HUES48 (cell line): ENCODE measurements at regions not wholly inside any gene's neighbourhood (a gene's known extent, or its start where the extent isn't known, plus 50 kb on each side); places are given as distances from the start of the nearest gene placed in this dataset.
"Not testable (repeated sequence)": the region's sequence is repeated elsewhere in the genome, so short reads cannot be mapped to it uniquely, and the experiment has no call there.

ENCODE experiments used
- H3K27ac ChIP-seq: one replicate; pipeline ENCODE4 v1.7.0; 2013; ENCODE audit warnings: low read depth, low read length, inconsistent platforms
- H3K27me3 ChIP-seq: 2 replicates; pipeline ENCODE4 v1.6.1; 2013; ENCODE audit warnings: mild to moderate bottlenecking, low read length; ENCODE audit not compliant: control insufficient read depth, insufficient read depth
- H3K36me3 ChIP-seq: 2 replicates; pipeline ENCODE4 v1.6.1; 2013; ENCODE audit warnings: low read length; ENCODE audit not compliant: control insufficient read depth, insufficient read depth
- H3K4me1 ChIP-seq: 2 replicates; pipeline ENCODE4 v1.6.1; 2013; ENCODE audit warnings: mild to moderate bottlenecking, low read length; ENCODE audit not compliant: control insufficient read depth, insufficient read depth
- H3K4me3 ChIP-seq: 2 replicates; pipeline ENCODE4 v1.5.1; 2013; ENCODE audit warnings: mild to moderate bottlenecking, low read depth, low read length
- H3K9ac ChIP-seq: 2 replicates; pipeline ENCODE4 v1.6.1; 2013; ENCODE audit warnings: mild to moderate bottlenecking, low read depth, low read length, moderate library complexity
- H3K9me3 ChIP-seq: 2 replicates; pipeline ENCODE4 v1.6.1; 2013; ENCODE audit warnings: low read length; ENCODE audit not compliant: control insufficient read depth, insufficient read depth

DNA sequence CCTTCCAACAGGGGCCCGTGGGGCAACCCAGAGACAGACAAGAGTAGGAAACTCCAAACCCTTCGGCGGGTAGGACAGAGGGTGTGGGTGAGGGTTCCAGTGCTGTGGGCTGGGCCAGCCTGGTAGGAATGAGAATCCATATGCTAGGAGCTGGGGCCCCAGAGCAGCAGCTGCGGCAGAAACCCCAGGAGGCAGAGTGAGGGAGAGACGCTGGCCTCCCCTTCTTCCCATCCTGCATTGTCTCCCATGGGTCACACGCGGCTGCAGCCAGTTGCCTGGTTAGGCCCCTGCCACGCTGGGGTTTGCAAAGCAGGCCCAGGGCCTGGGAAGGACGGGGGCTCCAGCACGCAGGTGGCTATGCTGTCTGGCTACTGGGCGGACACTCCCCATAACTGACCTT, 113.1 kb upstream of the CCZ1B start:
- not testable (repeated sequence) for H3K9me3 ChIP-seq, H3K27ac ChIP-seq, H3K4me1 ChIP-seq, H3K27me3 ChIP-seq, H3K4me3 ChIP-seq, H3K9ac ChIP-seq, H3K36me3 ChIP-seq

DNA sequence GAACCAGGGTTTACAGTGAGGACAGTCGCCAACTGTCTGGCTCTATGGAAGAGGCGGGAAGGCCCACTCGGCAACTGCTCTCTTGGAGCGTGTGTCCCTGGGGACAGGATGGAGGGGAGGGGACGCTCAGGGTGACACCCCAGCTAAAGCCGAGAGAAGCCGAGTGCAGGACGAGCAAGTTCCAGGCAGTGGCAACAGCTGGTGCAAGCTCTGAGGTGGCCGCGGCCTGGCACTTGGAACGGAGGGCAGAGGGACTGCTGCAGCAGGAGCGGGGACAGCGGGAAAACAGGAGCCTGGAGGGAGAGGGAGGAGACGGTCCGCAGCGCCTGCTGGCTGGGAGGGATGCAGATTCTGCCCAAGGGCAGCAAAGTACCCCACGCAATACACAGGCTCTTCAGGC, 113.8 kb upstream of the CCZ1B start:
- H3K9me3 ChIP-seq, H3K36me3 ChIP-seq, H3K9ac ChIP-seq, H3K4me3 ChIP-seq, H3K27me3 ChIP-seq, H3K4me1 ChIP-seq, H3K27ac ChIP-seq: not testable (repeated sequence)

DNA sequence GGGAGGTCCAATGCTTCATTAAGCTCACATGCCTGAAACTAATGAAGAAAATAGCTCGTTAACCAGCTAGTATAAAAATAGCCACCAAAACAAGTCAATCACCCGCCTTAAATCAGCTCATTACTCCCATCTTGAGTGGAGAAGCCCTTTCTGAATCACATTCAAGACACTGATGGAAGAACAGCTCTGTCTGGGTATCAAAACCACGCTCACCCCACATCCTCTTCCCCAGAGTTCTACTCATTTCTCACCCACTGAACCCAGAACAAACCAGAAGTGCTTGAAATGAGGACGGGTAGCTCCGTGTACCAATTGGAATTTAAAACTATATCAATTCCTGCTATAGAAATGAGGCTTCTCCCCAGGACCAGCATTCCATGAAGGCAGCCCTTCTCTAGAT, 120.8 kb upstream of the CCZ1B start:
- H3K9ac ChIP-seq, H3K36me3 ChIP-seq, H3K9me3 ChIP-seq, H3K27ac ChIP-seq, H3K27me3 ChIP-seq, H3K4me1 ChIP-seq, H3K4me3 ChIP-seq: not testable (repeated sequence)

DNA sequence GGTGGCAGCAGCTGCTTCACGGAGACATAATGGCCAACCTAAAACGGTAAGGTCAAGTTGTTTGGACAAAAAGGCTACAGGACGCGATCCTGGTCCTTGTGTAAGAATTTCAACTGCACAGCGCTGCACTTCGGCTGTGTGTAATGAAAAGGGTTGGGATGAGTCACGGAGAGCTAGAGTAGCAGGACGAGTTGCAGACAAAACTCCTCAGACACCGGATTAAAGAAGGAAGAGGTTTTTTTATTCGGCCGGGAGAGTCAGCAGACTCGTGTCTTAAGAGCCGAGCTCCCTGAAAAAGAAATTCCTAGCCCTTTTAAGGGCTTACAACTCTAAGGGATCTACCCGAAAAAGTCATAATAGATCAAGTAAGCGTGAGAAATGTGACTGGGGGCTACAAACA, 124.2 kb upstream of the CCZ1B start:
- H3K36me3 ChIP-seq, H3K9me3 ChIP-seq, H3K9ac ChIP-seq, H3K27me3 ChIP-seq, H3K27ac ChIP-seq, H3K4me3 ChIP-seq, H3K4me1 ChIP-seq: not testable (repeated sequence)

DNA sequence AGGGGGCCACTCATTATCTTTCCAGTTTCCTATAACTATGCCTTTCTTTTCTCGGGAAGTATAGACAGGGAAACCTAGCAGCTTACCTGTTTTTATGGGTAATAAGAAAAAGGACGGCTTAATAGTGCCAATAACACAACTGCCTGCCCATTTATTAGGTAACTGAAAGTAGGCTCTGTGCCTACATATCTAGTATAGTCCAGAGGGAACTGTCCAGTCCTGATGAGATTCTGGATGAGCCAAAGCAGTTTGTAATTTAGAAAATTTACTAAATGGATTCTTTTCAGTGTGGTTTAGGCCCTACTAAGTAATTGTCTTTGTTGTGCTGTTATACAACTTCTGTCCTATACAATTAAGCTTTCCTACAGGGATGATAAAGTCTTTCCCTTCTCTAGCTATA, 125.5 kb upstream of the CCZ1B start:
- not testable (repeated sequence) for H3K4me1 ChIP-seq, H3K4me3 ChIP-seq, H3K9ac ChIP-seq, H3K27me3 ChIP-seq, H3K27ac ChIP-seq, H3K9me3 ChIP-seq, H3K36me3 ChIP-seq

DNA sequence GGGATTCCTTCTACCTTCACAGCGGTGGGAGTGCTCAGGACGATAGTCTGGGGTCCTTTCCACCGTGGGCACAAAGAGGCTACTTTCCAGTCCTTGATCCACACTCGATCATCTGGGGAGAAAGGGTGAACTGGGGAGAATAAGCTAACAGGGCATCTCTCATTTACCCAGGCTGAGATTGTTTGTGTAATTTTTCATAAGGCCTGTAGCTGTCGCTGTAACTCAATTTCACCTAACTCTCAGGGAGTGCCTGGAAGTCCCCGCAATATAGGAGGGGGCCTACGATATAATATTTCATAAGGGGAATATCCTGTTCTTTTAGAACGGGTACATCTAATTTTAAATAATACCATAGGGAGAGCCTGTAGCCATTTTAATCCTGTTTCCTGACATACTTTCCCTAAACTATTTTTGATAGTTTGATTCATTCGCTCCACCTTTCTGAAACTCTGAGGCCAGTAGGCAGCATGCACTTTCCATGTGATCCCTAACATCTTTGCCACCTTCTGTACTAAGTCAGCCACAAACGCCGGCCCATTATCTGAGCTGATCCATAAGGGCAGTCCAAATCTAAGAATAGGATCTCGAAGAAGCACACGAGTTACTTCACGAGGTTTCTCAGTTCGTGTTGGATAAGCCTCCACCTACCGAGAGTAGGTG, 127.2 kb upstream of the CCZ1B start:
- not testable (repeated sequence) for H3K9ac ChIP-seq, H3K4me1 ChIP-seq, H3K27me3 ChIP-seq, H3K36me3 ChIP-seq, H3K27ac ChIP-seq, H3K4me3 ChIP-seq, H3K9me3 ChIP-seq

DNA sequence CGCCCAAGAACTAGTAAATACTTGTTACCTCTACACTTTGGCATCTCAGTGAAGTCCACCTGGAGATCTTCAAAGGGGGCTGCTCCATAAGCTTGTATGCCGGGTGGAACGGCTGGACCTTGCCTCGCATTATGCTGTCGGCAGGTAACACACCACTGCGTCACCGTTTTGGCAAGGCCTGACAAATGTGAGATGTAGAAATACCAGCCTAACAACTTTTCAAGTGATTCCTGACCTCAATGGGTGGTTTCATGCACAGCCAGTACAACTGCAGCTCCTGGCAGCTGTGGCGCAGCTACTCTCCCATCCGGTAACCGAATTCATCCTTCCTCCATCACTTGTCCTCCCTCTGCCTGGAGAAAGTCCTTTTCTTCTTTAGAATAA, 127.7 kb upstream of the CCZ1B start:
- not testable (repeated sequence) for H3K36me3 ChIP-seq, H3K27me3 ChIP-seq, H3K9ac ChIP-seq, H3K27ac ChIP-seq, H3K4me3 ChIP-seq, H3K9me3 ChIP-seq, H3K4me1 ChIP-seq

DNA sequence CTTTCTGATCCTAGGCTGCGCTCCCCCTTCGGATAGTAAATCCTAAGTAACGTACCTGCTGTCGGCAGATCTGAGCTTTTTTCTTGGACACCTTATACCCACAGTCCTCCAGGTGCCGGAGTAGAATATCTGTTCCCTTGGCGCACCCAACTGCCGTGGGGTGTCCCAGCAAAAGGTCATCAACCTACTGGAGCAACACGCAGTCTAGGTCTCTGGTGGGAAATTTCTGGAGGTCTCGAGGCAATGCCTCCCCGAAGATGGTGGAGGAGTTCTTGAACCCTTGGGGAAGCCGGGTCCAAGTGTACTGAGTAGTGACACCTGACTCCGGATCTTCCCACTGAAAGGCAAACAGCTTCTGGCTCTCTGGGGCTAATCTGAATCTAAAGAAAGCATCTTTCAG, 129.3 kb upstream of the CCZ1B start:
- H3K27me3 ChIP-seq, H3K4me3 ChIP-seq, H3K4me1 ChIP-seq, H3K9me3 ChIP-seq, H3K27ac ChIP-seq, H3K36me3 ChIP-seq, H3K9ac ChIP-seq: not testable (repeated sequence)

DNA sequence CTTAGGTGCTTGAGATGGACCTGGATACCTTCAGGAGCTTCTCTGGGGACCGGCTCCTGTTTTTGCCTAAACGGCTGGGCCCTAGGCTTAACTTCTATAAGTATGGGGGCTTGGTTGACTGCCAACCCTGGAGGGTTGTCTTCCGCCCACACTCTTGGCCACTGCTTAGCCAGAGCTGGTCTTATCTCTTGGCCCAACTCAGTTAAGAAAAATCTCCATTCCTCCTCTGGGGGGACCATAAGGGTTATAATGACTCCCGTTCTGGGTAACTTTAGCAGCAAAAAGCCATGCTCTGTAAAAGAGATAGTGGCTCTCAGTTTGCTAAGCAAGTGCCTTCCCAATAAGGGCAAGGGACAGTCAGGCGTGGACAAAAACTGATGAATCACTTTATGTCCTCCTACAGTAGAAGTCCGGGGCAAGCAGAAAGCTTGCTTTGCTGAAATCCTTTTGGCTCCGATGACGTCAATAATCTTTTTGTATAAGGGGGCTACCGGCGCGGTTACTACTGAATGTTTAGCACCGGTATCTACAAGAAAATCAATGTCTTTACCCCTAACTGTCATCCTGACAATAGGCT, 130.0 kb upstream of the CCZ1B start:
- H3K4me1 ChIP-seq, H3K9me3 ChIP-seq, H3K9ac ChIP-seq, H3K27ac ChIP-seq, H3K36me3 ChIP-seq, H3K4me3 ChIP-seq, H3K27me3 ChIP-seq: not testable (repeated sequence)

DNA sequence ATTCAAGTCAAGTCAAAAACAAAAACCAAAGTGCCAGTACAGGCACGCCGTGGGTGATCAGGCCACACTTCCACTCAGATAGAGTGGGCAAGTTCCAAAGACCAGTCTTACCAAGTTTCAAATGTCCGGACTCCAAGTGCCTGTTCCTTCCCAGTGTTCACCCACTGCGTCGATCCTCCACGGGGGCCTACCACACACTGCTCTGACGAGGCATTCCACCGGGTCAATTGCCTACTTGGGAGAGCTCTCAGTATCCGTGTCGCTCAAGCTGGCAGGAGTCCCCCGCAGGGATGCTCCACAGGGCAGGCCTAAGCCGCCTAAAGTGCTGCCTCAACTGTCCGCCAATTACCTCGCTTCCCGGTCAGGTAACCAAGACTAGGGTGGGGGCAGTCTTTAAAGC, 132.3 kb upstream of the CCZ1B start:
- H3K27me3 ChIP-seq, H3K4me3 ChIP-seq, H3K36me3 ChIP-seq, H3K9me3 ChIP-seq, H3K27ac ChIP-seq, H3K4me1 ChIP-seq, H3K9ac ChIP-seq: not testable (repeated sequence)

DNA sequence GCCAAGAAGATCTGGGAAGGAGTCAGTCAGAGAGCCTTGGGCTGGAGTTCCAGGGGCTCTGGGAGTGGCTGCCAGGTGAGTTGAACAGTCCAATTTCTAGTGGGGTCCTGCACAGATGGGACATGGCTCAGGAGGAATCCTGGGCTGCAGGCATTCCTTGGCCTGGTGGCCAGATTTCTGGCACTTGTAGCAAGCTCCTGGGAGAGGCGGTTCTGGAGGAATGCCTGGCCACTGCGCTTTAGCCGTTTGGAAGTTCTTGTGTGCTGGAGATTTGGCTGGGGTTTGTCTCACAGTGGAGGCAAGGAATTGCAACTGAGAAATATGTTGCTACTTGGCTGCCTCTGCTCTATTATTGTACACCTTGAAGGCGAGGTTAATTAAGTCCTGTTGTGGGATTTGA, 133.9 kb upstream of the CCZ1B start:
- H3K36me3 ChIP-seq, H3K4me1 ChIP-seq, H3K9me3 ChIP-seq, H3K4me3 ChIP-seq, H3K9ac ChIP-seq, H3K27me3 ChIP-seq, H3K27ac ChIP-seq: not testable (repeated sequence)

DNA sequence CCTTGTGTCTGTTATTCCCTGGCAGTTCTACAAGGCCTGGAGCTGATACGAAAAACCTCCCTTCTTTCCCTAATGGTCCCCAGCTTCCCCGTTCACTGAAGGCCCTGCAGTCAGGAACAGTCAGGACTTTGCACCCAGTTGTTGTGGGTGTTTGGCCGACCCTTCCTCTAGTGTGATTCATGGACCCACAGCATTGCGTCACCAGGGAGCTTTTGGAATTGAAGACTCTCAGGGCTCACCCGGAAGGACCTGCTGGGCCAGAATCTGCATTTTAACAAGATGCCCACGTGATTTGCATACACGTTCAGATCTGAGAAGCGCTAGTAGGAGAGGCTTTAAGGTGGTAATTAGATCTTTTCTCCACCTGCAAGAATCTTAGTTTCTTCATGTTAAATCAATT, 136.8 kb upstream of the CCZ1B start:
- H3K9ac ChIP-seq, H3K4me3 ChIP-seq, H3K36me3 ChIP-seq, H3K27me3 ChIP-seq, H3K4me1 ChIP-seq, H3K9me3 ChIP-seq: not testable (repeated sequence)
- H3K27ac ChIP-seq: peak overlapping the region; percentile 27
